H9 (cell line): ENCODE measurements at regions not wholly inside any gene's neighbourhood (a gene's known extent, or its start where the extent isn't known, plus 50 kb on each side); places are given as distances from the start of the nearest gene placed in this dataset.

Source experiments
- DNase-seq: peaks from one replicate; pipeline ENCODE4 v3.0.0-alpha.2; 2017
- H2AFZ ChIP-seq: one replicate; pipeline ENCODE4 v1.6.1; 2013; ENCODE audit warnings: mild to moderate bottlenecking, low read length, control low read depth, moderate library complexity
- H2AK5ac ChIP-seq: 2 replicates; pipeline ENCODE4 v1.6.1; 2013; ENCODE audit warnings: low read length, control low read depth, mixed read lengths; ENCODE audit not compliant: insufficient read length
- H2BK120ac ChIP-seq: one replicate; pipeline ENCODE4 v1.6.1; 2013; ENCODE audit warnings: low read depth, mild to moderate bottlenecking, low read length, control low read depth, inconsistent platforms; ENCODE audit not compliant: poor library complexity, severe bottlenecking
- H2BK12ac ChIP-seq: 2 replicates; pipeline ENCODE4 v1.6.1; 2013; ENCODE audit warnings: low read length, control low read depth, mixed read lengths, low read depth; ENCODE audit not compliant: insufficient read length
- H2BK15ac ChIP-seq: 2 replicates; pipeline ENCODE4 v1.6.1; 2013; ENCODE audit warnings: low read depth, low read length, control low read depth
- H2BK20ac ChIP-seq: one replicate; pipeline ENCODE4 v1.6.1; 2013; ENCODE audit warnings: low read depth, mild to moderate bottlenecking, low read length, control low read depth, inconsistent platforms; ENCODE audit not compliant: poor library complexity, severe bottlenecking
- H2BK5ac ChIP-seq: 2 replicates; pipeline ENCODE4 v1.6.1; 2013; ENCODE audit warnings: low read length, control low read depth, mixed read lengths; ENCODE audit not compliant: insufficient read length
- H3K14ac ChIP-seq: 2 replicates; pipeline ENCODE4 v1.6.1; 2013; ENCODE audit warnings: low read length, control low read depth; ENCODE audit not compliant: insufficient read depth
- H3K18ac ChIP-seq: 2 replicates; pipeline ENCODE4 v1.6.1; 2013; ENCODE audit warnings: low read depth, mild to moderate bottlenecking, mixed read lengths, low read length, control low read depth; ENCODE audit not compliant: insufficient read length
- H3K23ac ChIP-seq: 2 replicates; pipeline ENCODE4 v1.6.1; 2013; ENCODE audit warnings: low read length, control low read depth, mixed read lengths, low read depth; ENCODE audit not compliant: insufficient read length
- H3K23me2 ChIP-seq: 2 replicates; pipeline ENCODE4 v1.6.1; 2013; ENCODE audit warnings: low read depth, mild to moderate bottlenecking, mixed read lengths, low read length, control low read depth; ENCODE audit not compliant: insufficient read length, poor library complexity, severe bottlenecking
- H3K27ac ChIP-seq: 2 replicates; pipeline ENCODE4 v1.5.1; 2013; ENCODE audit warnings: low read length, control low read depth, mixed read lengths, low read depth; ENCODE audit not compliant: insufficient read length
- H3K27me3 ChIP-seq: 2 replicates; pipeline ENCODE4 v1.6.1; 2013; ENCODE audit warnings: low read length, control low read depth, inconsistent platforms; ENCODE audit not compliant: insufficient read depth
- H3K4ac ChIP-seq: 2 replicates; pipeline ENCODE4 v1.6.1; 2013; ENCODE audit warnings: low read depth, mild to moderate bottlenecking, control low read depth, inconsistent platforms, low read length, moderate library complexity
- H3K4me1 ChIP-seq: 2 replicates; pipeline ENCODE4 v1.6.1; 2013; ENCODE audit warnings: low read length, control low read depth, inconsistent platforms; ENCODE audit not compliant: insufficient read depth
- H3K4me2 ChIP-seq: 2 replicates; pipeline ENCODE4 v1.6.1; 2013; ENCODE audit warnings: low read length, control low read depth, mixed read lengths; ENCODE audit not compliant: insufficient read length, insufficient read depth
- H3K56ac ChIP-seq: 2 replicates; pipeline ENCODE4 v1.6.1; 2013; ENCODE audit warnings: low read depth, mild to moderate bottlenecking, mixed read lengths, low read length, control low read depth; ENCODE audit not compliant: insufficient read length
- H3K79me1 ChIP-seq: 2 replicates; pipeline ENCODE4 v1.6.1; 2013; ENCODE audit warnings: low read depth, mild to moderate bottlenecking, moderate library complexity, low read length, control low read depth, inconsistent platforms; ENCODE audit not compliant: insufficient read depth, poor library complexity, severe bottlenecking
- H3K79me2 ChIP-seq: 2 replicates; pipeline ENCODE4 v1.6.1; 2013; ENCODE audit warnings: low read length, control low read depth, inconsistent platforms; ENCODE audit not compliant: insufficient read depth
- H3K9ac ChIP-seq: 2 replicates; pipeline ENCODE4 v1.6.1; 2013; ENCODE audit warnings: low read length, control low read depth, mixed read lengths; ENCODE audit not compliant: insufficient read length; ENCODE audit errors: extremely low read depth
- H3K9me3 ChIP-seq: one replicate; pipeline ENCODE4 v1.6.1; 2013; ENCODE audit warnings: low read depth, low read length, inconsistent platforms; ENCODE audit not compliant: control insufficient read depth
- H3T11ph ChIP-seq: one replicate; pipeline ENCODE4 v1.6.1; 2013; ENCODE audit warnings: mild to moderate bottlenecking, low read length, control low read depth, inconsistent platforms
- H4K20me1 ChIP-seq: one replicate; pipeline ENCODE4 v1.6.1; 2013; ENCODE audit not compliant: control insufficient read depth, insufficient read length, insufficient read depth
- H4K5ac ChIP-seq: 2 replicates; pipeline ENCODE4 v1.6.1; 2013; ENCODE audit warnings: low read depth, mild to moderate bottlenecking, mixed read lengths, low read length, control low read depth; ENCODE audit not compliant: insufficient read length
- H4K8ac ChIP-seq: replicated peaks from 2 replicates; pipeline ENCODE4 v1.6.1; 2013; ENCODE audit warnings: low read length, control low read depth, mixed read lengths, low read depth; ENCODE audit not compliant: insufficient read length
- H4K91ac ChIP-seq: 2 replicates; pipeline ENCODE4 v1.6.1; 2013; ENCODE audit warnings: low read depth, mild to moderate bottlenecking, moderate library complexity, mixed read lengths, low read length, control low read depth; ENCODE audit not compliant: insufficient read length
- H3K27ac Mint-ChIP-seq, 3 experiments: 2 replicates in 2 of 3; 3 replicates in 1 of 3; pipeline ENCODE4 v1.8.0; 2020 to 2021; ENCODE audit warnings: mixed read lengths in 3 of 3, mild to moderate bottlenecking in 1 of 3, moderate library complexity in 1 of 3
- H3K27me3 Mint-ChIP-seq: 2 replicates; pipeline ENCODE4 v1.8.0; 2021; ENCODE audit warnings: low read depth, mild to moderate bottlenecking, moderate library complexity, mixed read lengths
- H3K36me3 Mint-ChIP-seq, 3 experiments: 2 replicates in 2 of 3; 3 replicates in 1 of 3; pipeline ENCODE4 v1.8.0; 2020 to 2021; ENCODE audit warnings: low read depth in 3 of 3, mixed read lengths in 3 of 3; ENCODE audit not compliant: insufficient read depth in 1 of 3
- H3K4me1 Mint-ChIP-seq, 2 experiments: 2 replicates each; pipeline ENCODE4 v1.8.0; 2020; ENCODE audit warnings: mixed read lengths in 2 of 2
- H3K4me3 Mint-ChIP-seq, 2 experiments: 2 replicates in 1 of 2; 3 replicates in 1 of 2; pipeline ENCODE4 v1.8.0; 2020 to 2021; ENCODE audit warnings: mild to moderate bottlenecking in 2 of 2, mixed read lengths in 2 of 2, moderate library complexity in 1 of 2
- H3K9me3 Mint-ChIP-seq, 2 experiments: 2 replicates in 1 of 2; 3 replicates in 1 of 2; pipeline ENCODE4 v1.8.0; 2020; ENCODE audit warnings: mild to moderate bottlenecking in 2 of 2, mixed read lengths in 2 of 2, moderate library complexity in 1 of 2
- CTCF ChIP-seq: fragments of 200-600 bp; sonication (generic); conservative IDR thresholded peaks from 3 replicates; pipeline ENCODE4 v1.8.0; 2021; ENCODE audit warnings: antibody characterized with exemption, mild to moderate bottlenecking
- WGBS: extraction: QIAGEN DNeasy Blood & Tissue Kit; methylation state at CpG from one replicate; pipeline ENCODE4 v1.1.7; 2013; ENCODE audit warnings: missing lambda C conversion rate, low lambda C conversion rate, mixed read lengths; ENCODE audit not compliant: insufficient read length; ENCODE audit errors: extremely low coverage; 5-methylcytosine and 5-hydroxymethylcytosine counted together

DNA sequence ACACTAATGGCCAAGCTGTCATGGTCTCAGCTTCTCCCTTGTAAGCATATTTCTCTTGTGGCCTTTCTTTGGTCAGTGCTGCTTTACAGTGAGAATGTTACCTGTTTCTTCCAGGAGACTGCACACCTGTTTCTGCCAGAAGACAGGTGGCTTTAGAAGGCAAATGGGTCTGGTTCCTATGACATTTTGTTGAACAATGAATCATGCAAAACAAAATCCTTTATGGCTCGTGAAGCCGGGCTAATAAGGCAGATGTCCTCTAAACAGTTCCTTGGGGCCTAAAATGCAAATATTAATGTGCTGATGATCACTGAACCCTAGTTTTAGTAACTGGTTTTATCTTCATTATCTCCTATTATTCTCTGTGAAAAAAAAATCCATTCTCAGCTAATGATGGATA lies 927.6 kb downstream of the GALC start:
- Histone ChIP-seq H3K79me1 (no peaks in the 10 kb centered on the region), H4K20me1 (no peaks in the 10 kb centered on the region), H3K27me3 (no peaks in the 10 kb centered on the region), H3K4me2 (no peak overlapping the region), H2AK5ac (no peak overlapping the region), H4K5ac (no peak overlapping the region), H3K23ac (no peak overlapping the region), H4K8ac (no peak overlapping the region), H3K27ac (no peak overlapping the region), H3K14ac (no peak overlapping the region), H3K4me1 (no peaks in the 10 kb centered on the region), H4K91ac (no peak overlapping the region), H2BK12ac (no peak overlapping the region), H3K4ac (no peak overlapping the region), H3K18ac (no peak overlapping the region), H2AFZ (no peak overlapping the region), H3K79me2 (no peaks in the 10 kb centered on the region), H2BK15ac (no peak overlapping the region), H2BK120ac (no peak overlapping the region), H2BK20ac (no peak overlapping the region), H3K9me3 (no peaks in the 10 kb centered on the region), H3T11ph (no peak overlapping the region), H3K56ac (no peak overlapping the region), H2BK5ac (no peak overlapping the region), H3K23me2 (no peaks in the 10 kb centered on the region), H3K9ac (no peak overlapping the region)
- Mint-ChIP-seq H3K36me3 (no peaks in the 10 kb centered on the region), H3K27ac (no peak overlapping the region), H3K4me1 (no peaks in the 10 kb centered on the region), H3K27me3 (no peaks in the 10 kb centered on the region), H3K4me3 (no peak overlapping the region), H3K9me3 (no peaks in the 10 kb centered on the region)
- DNase-seq = no peak
- no peak for TF ChIP-seq CTCF
- no CpG with 5 or more reads among the region's 2 CpGs for WGBS
